ENCODE measurements at regions not wholly inside any gene's neighbourhood (a gene's known extent, or its start where the extent isn't known, plus 50 kb on each side); places are given as distances from the start of the nearest gene placed in this dataset.
"Not testable (repeated sequence)": the region's sequence is repeated elsewhere in the genome, so short reads cannot be mapped to it uniquely, and the experiment has no call there.

DNA sequence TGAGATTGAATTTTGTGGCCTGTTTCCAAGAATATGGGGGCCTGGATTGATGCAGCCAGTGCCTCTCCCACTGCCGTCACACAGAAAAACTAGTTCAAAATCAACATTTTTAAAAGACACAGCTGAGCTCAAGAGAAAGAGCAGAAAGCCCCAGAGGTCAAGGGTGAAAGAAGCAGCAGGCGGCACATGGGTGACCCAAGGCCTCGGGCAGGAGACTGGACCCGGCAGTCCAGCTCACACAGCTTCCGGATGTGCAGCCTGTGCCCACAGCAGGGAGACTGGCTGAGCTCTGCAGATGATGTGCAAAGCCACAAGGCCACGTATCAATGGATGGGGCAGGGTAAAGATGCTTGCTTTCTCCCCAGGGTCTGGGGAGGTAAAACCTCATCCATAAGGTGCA is 50.4 kb upstream of the RNF32 start:
- DNase-seq (ENCODE audit: low read depth in 2 of 3, low spot score in 2 of 3), result no peak

DNA sequence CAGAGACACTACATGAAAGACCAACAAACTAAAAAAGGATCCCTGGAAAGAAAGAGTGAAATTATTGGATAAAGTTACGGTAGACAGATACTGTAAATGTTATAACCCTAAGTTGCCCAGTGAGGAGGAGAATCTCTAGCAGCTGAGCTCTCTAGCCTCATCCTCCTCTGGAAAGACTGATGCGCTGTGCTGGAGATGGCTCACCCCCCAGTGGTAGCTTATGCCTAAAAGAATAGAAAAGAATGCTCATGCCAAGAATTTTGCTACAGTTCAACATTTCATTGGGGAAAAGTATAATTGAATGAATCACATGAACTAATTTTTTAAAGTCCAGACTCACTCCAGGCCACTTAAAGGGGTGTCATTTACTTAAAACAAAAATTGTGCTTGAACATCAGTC is 50.8 kb upstream of the RNF32 start:
- no peak for DNase-seq (ENCODE audit: low read depth in 2 of 3, low spot score in 2 of 3)

DNA sequence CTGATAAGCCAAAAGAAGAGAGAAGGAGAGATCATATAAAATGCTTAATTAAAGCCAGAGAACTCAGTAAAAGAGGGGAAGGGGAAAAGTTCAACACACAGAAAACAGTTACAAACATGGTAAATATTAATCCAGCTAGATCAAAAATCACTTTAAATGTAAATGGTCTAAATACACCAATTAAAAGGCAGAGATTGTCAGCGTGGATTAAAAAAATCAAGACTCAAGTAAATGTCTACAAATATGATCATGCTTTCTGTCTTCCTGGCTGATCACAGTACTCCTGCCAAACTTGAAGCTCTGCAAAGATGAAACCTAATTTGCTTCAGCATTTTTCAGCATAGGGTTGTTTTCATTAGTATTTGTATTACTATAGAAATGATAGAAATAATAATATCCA is 54.6 kb upstream of the RNF32 start:
- DNase-seq (ENCODE audit: low read depth in 2 of 3, low spot score in 2 of 3), result no peak

DNA sequence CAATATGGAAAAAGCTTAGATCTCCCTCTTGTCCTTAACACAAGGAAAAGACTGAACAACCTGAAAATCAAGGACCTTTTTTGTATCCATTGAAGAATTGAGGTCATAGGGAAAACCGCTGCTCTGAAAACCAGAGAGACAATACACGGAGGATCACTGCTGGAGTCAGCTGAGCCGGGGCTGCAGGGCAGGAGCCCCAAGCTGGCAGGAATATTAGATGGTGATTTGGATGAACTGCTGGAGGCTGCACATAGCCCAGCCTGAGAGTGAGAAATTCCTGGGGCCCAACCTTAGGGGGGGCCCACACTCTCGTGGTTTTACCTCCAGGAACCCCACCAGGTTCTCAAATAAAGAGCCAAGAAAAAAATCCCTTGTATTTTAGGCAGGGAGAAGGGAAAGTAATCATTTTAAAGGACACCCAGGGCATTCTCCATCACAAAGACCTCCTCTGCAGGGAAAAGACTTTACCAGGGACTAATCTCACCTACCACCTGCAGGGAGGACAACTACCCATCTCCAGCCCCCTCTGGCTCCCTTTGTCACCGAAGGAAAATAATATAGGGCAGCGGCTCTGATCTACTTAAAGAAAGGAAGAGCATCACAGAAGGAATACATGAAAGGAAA is 55.4 kb upstream of the RNF32 start:
- DNase-seq (ENCODE audit: low read depth in 2 of 3, low spot score in 2 of 3), result no peak

GRCh38 chr7:156582591-156583123 is 57.9 kb upstream of the RNF32 start:
- DNase-seq (ENCODE audit: low read depth in 2 of 3, low spot score in 2 of 3), result no peak

DNA sequence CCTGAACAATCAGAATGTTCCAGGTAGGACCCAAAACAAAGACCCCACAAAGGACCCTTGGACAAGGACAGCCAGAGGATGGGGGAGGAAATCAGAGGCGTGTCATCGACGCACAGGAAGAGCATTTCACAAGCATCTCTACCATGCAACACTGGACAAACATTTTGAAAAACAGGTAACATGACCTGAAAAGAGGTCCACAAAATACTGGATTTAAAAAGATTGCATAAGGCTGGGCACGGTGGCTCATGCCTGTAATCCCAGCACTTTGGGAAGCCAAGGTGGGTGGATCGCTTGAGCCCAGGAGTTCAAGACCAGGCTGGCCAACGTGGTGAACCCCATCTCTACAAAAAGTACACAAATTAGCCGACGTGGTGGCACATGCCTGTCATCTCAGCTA is 60.5 kb upstream of the RNF32 start:
- DNase-seq (ENCODE audit: low read depth in 2 of 3, low spot score in 2 of 3), result no peak

DNA sequence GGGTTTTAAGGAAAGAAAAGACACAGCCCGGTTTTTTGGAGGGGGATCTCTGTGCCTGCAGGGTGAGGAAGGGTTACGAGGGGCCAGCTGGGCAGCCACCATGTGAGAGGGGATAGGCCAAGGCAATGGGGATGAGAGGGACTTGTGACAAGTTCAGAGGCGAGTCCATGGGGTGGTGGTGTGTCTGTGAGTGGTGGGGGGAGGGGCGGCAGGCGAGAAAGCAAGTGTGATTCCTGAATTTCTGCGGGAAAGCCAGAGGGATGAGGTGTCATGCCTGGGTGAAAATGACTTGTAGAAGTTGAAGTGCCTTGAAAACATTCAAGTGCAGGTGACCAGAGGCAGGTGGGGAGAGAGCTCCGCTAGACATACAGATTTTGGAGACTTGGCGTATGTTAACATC is 61.0 kb upstream of the RNF32 start:
- DNase-seq (ENCODE audit: low read depth in 2 of 3, low spot score in 2 of 3), result no peak

DNA sequence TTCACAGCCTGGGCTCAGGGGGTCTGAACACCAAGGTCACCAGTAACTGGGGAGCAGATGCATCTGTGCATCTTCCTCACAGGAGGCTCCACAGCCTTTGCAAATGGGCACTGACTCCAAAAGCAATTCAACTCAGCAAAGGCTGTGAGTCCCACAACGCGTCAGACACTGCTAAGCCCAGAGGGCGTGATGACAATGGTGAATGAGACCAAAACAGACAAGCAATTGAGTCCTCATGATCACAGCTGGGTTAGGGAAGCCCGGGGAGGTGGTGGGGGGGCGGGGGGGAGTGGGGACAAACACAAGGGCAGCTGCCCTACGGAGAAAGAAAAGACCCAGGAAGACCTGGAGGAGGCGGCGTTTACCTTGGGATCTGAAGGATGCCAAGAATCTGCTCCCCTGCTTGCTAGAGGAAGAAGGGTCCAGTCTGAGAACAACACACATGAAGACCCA is 61.6 kb upstream of the RNF32 start:
- DNase-seq (ENCODE audit: low read depth in 2 of 3, low spot score in 2 of 3), result no peak

- DNase-seq (ENCODE audit: low read depth in 2 of 3, low spot score in 2 of 3), result no peak
Observed at GRCh38 chr7:156578578-156578940, 62.0 kb upstream of the RNF32 start.

DNA sequence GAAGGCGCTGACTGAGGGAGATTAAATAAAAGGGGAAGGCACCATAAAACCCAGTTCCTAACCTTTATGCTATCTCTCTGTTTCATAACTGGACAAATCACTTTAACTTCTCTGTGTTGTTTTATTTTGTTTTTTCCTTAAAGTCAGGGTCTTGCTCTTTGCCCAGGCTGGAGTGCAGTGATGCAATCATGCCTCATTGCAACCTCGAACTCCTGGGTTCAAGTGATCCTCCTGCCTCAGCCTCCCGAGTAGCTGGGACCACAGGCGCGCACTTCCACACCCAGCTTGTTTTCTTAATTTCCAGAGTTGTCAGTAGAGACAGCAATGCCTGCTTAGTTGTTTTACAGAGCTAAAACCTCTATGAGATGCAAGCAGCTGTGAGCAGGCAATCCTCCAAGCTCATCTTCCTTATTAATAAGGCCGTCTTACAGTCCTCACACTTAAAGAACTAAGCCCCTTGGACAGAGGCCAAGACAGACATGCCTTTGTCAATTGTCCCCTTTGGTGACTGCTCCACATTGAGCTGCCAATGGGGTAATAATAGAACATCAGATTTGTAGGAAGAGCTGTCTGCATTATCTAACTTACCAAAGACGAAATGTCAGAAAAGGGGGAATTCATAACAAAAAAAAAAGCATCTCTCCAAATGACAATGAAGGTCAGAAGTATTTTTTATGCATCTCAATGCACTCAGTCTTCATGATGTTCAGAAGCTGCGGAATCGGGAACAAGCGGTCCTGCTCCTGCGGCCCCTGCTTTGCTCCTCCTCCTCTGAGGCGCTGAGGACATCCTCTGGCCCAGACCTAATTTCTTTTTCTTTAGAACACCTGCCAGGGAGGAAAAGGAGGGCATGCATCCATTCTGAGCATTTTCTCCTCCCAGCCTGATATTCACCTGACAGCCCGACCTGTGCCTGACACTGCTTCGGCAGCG is 62.7 kb upstream of the RNF32 start:
- no peak for DNase-seq (ENCODE audit: low read depth in 2 of 3, low spot score in 2 of 3)

DNA sequence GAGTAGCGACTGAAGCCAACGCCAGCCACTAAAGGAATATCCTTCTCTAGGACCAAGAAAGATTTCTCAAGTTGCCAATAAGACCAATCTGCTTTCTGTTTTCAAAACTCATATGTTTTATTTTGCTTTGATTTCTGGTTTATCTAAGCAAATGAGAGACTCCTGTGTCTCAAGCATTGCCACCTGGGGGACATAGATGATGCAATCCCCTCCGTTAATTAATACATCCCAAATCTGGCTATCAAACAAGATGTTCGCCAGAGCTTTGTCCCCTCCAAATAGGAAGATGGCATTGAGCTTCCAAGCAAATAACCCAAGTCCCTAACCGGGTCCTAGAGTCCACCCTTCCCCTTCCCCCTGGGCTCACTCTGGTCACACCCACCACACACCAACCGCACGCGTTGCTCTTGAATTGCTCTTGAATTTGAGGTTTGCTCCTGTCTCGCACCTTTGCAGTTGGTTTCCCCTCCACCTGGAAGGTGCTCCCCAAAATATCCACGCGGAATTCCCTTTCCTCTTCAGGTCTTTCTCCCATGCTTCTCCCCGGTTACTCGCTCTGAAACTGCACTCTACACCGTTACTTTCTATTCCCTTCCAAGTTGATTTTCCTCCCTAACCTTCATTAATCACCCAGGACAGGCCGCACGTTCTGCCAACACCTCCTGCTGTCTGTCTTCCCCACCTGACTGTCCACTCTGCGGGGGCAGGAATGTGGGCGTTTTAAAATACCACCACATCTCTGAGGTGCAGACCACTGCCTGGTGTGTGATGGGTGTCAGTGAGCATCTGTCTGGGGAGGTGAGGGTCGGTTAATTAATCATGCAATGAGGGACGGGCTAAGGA is 64.1 kb upstream of the RNF32 start:
- DNase-seq (ENCODE audit: low read depth in 2 of 3, low spot score in 2 of 3), result no peak

DNA sequence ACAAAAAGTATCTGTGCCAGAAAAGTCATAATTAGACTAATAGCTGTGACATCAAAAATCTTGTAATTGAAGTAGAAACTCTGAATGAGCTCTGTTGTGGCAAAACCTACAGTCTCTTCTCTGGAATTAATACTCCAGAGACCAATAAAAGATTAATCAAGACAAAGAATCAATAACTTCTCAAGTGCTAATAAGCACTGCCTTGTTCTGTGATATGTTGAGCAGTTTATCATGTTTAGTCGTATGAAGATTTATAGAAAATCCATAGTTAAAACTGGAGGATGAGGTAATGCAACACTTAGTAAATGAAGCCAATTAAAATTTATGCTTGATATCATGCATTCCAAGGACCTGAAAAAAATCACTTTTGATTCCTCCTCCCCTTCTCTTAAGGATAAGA is 72.3 kb upstream of the RNF32 start:
- no peak for DNase-seq (ENCODE audit: low read depth in 2 of 3, low spot score in 2 of 3)

DNA sequence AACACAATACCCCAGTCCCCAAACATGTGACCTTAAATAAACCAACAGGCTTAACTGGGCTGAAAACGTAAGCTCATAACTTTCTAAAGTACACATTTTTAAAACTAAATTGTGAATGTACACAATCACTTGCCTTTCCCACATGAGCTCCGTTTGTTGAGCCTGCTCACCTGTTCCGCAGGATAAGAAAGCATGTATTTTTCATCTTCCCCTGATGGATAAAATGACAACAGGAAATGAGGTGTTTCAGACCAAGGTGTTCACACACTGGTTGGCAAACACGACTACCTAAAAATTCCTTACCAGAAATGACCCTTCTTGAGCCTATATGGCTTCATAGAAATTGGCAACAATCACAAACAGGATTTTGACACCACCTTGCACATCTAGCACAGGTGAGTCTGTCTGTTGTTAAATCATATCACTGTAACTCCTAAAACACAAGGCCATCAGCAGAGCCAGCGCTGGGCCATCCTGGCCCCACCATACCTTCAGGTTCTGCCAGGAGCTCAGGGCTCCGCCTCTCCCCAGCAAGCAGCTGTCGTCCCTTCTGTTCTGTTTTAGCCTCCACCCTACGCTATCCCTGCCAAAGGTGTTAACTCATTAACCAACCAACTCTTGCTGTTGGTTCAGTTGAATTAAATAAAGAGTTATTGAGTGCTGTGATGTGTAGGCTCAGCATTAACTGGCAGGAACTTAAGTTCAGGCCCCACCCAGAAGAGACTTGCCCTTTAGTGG is 73.6 kb upstream of the RNF32 start:
- no peak for DNase-seq (ENCODE audit: low read depth in 2 of 3, low spot score in 2 of 3)

GRCh38 chr7:156565002-156565401 is 75.6 kb upstream of the RNF32 start:
- DNase-seq (ENCODE audit: low read depth in 2 of 3, low spot score in 2 of 3), result not testable (repeated sequence)

DNA sequence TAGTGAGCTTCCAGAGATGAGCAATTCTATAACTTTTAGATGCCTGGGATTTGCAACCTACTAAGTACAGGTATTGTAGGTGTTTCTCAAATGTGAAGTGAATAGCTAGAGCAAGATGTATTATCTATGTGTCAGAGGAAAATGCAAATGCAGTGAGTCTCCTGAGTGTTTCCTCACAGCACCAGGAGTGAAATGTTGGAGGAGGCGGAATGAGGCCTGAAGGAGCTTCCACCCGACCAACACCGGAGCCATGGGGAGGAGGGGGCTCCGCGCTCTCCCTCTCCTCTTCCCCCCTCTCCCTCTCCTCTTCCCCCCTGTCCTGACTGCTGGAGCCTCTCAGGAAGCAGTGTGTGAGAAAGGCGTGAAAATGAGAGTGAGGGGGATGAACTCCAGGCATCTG is 79.9 kb upstream of the RNF32 start:
- DNase-seq (ENCODE audit: low read depth in 2 of 3, low spot score in 2 of 3), result no peak

- DNase-seq (ENCODE audit: low read depth in 2 of 3, low spot score in 2 of 3), result no peak
Observed at GRCh38 chr7:156560075-156560474, 80.5 kb upstream of the RNF32 start.

DNA sequence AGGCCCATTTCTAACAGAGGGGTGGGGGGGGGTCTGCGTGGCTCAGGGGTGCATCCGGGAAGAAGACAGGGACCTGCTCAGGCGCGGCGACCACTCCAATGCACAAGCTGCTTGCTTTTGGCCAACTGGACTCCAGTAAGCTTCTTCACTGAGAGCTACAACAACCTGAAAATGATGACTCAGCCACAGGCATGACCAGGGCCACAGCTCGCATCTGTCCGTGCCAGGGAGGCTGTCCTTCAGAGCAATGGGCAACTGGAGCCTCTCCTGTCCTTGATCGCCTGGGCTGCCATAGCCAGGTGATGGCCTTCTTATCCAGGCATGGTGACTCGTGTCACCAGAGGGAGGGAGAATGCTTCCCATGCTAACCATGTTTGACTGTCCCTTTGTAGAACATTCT is 81.6 kb upstream of the RNF32 start:
- DNase-seq (ENCODE audit: low read depth in 2 of 3, low spot score in 2 of 3), result no peak

DNA sequence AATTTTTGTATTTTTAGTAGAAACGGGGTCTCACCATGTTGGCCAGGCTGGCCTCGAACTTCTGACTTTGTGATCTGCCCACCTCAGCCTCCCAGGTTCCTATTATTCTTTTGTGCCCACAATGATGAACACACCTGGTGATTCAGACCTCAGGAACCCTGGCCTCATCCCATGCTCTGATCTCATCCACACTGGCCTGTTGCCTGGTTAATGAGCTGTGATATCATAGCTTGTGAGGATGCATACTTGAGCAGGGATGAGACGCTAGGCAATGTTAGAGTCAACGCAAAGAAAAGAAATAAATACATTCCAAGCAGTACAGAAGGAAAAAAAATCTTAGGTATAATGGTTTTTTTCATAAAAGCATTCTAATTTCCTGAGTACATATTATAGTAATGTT is 82.4 kb upstream of the RNF32 start:
- no peak for DNase-seq (ENCODE audit: low read depth in 2 of 3, low spot score in 2 of 3)

DNA sequence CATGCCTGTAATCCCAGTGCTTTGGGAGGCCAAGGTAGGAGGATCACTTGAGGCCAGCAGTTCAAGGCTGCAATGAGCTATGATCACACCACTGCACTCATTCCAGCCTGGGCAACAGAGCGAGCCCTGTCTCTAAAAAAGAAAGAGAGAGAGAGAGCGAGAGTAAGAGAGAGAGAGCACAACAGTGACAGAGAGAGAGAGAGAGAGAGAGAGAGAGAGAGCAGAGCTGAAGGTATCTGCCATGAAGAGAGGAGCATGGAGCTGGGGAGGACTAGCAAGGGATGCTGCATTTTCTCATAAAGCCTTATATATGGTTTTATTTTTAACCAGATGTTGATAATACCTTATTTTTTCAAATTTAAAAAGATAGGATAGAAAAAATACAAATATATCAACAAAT is 84.5 kb upstream of the RNF32 start:
- DNase-seq (ENCODE audit: low read depth in 2 of 3, low spot score in 2 of 3), result no peak

DNA sequence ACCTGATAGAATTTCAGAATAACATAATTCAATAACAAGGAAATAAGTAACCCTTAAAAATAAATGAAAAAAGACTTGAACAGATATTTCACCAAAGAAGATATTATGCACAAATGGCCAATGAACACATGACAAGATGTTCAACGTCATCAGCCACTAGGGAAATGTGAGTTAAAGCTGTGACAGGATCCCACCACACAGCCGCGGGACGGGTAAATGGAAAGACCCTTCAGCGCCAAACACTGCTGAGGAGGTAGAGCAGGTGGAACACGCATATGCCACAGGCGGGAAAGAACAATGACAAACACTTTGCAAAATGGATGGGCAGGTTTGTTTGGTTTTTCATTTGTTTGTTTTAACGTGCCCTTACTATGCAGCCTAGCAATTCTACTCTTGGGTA is 86.1 kb upstream of the RNF32 start:
- no peak for DNase-seq (ENCODE audit: low read depth in 2 of 3, low spot score in 2 of 3)

GRCh38 chr7:156549636-156550035 is 90.9 kb upstream of the RNF32 start:
- DNase-seq (ENCODE audit: low read depth in 2 of 3, low spot score in 2 of 3), result no peak

Measured in hematopoietic multipotent progenitor cell (in vitro differentiated cells).